ENCODE measurements at regions not wholly inside any gene's neighbourhood (a gene's known extent, or its start where the extent isn't known, plus 50 kb on each side); places are given as distances from the start of the nearest gene placed in this dataset.

- no peak for DNase-seq
Observed at GRCh38 chr18:34075963-34076860, 148.5 kb downstream of the NOL4 start.

DNA sequence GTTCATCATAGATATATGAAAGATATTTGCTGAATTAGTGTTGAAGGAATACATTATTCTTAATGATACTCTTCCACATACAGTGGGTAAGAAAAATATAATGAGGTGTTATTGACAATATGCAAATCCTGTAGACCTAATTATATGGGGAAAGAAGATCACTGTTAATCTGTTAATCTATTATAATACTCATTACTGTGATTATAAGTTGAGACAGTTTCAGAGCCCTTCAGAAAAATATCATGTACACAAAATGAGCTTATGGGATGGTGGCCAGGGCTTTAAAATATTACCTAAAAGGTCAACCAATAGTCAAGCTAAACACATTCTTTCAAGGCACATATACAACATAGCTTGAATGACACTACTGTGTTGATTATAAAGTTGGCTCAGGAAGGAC, 163.5 kb downstream of the NOL4 start:
- no peak for DNase-seq

GRCh38 chr18:34055227-34055626, 169.5 kb downstream of the NOL4 start:
- DNase-seq, result no peak

DNA sequence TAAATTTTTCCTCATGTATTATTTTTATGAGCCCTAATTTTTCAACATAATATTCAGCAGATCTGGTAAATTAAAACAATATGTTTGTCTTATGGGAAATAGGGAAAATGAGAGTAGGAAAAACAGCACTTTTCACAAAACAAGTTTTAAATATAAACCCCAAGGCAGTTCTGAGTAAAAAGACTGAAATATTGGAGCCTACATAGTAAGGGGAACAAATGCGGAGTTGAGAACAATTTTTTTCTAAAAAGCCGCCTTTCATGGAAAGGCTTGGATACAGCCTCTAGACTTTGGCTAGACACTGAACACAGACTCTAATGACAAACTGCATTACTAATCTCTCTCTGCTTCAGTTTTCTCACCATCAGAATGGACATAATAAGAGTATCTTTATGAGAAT, 174.1 kb downstream of the NOL4 start:
- no peak for DNase-seq

- DNase-seq, result no peak
Observed at GRCh38 chr18:34049511-34049910, 175.2 kb downstream of the NOL4 start.

DNA sequence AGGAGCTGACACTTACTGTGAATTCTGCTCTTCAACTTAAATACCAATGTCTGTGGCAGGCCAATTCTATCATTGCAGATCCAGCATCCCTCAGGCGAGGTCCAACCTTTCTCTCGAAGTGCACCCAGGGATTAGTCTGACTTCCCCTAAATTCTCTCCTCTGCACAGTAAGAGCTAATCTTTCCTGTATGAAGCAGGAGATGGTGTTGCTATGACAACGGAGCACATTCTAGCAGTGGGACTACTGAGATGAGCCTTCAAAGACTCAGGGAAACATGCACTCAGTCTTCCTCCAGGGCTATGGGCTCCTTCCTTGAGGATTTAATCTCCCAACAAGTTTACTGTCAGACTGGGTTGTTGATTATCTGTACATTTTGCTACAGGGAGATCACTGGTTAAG, 176.3 kb downstream of the NOL4 start:
- DNase-seq, result no peak

- DNase-seq, result no peak
Observed at GRCh38 chr18:34042423-34043146, 182.1 kb downstream of the NOL4 start.

DNA sequence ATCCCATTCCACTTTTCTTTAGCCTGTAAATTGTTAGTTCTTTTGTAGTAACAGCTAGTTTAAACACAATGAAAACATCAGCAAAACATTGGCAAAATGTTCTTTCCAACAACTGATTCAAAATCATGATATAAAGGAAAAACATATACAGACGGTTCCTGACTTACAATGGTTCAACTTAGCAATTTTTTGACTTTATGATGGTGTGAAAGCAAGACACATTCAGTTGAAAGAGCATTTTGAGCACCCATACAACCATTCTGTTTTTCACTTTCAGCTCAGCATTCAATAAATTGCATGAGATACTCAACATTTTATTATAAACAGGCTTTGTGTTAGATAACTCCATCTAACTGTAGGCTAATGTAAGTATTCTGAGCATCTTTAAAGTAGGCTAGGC, 185.1 kb downstream of the NOL4 start:
- DNase-seq, result no peak

DNA sequence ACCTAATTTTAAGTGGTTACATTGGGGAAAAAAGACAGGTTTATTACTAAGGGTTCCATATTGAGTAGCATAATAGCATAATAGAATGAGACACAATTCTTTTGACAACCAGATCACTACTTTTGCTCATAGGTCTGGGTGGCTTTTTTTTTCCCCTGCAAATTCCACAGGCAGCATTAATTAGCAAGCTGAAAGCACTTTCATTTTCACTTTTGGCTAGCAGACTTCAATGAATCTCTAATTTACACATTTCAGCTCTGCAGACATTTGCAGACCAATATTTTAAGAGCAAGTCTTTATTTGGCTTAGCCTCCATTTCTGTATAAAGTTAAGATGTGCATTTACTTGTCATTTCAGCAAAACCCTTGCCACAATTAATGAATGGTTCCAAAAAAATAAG, 185.5 kb downstream of the NOL4 start:
- no peak for DNase-seq

DNA sequence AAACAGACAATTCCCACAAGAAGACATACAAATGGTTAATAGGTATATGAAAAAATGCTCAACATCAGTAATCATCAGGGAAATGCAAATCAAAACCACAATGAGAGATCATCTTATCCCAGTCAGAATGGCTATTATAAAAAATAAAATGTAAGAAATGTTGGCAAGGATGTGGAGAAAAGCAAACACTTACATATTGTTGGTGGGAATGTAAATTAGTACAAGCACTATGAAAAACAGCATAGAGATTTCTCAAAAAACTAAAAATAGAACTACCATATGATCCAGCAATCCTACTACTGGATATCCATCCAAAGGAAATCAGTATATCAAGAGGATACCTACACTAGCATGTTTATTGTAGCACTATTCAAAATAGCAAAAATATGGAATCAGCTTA, 186.6 kb downstream of the NOL4 start:
- DNase-seq, result no peak

- DNase-seq, result no peak
Observed at GRCh38 chr18:34033968-34034367, 190.7 kb downstream of the NOL4 start.

DNA sequence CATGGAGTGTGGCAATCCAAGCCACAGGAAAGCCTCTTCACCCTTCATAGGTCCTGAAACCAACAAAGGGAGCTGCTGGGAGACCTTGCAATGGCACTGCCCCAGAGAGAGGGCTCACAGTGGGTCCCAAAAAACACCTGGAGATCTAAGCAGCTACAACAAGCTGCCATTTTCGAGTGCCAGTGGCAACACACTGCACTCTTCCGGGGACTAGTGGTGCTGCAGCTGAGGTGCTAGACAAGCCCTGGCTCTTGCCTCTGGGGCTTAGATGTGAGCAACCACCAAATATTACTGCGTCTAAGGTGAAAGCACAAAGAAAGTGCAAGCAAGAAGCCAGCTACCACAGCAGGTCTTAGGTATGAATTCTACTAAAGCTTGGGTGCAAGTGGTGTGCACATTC, 192.9 kb downstream of the NOL4 start:
- no peak for DNase-seq

DNA sequence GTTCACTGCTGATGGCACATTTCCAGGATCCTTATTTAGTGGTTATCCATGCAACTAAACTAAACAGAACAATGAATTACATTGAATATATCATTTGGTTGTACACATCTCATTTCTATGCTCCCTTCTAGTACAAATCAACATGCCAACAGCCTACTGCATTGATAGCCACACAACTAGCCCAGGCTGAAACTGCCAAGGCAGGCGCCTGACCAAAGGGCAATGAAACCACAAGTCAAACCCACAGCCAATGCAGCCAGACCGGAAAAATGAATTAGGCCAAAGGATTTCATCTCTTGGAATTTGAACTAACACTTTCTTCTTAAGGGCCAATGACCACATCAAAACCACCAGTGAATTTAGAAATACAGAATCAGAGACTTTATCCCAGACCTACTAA, 196.4 kb downstream of the NOL4 start:
- no peak for DNase-seq

GRCh38 chr18:34025191-34025801, 199.4 kb downstream of the NOL4 start:
- no peak for DNase-seq

DNA sequence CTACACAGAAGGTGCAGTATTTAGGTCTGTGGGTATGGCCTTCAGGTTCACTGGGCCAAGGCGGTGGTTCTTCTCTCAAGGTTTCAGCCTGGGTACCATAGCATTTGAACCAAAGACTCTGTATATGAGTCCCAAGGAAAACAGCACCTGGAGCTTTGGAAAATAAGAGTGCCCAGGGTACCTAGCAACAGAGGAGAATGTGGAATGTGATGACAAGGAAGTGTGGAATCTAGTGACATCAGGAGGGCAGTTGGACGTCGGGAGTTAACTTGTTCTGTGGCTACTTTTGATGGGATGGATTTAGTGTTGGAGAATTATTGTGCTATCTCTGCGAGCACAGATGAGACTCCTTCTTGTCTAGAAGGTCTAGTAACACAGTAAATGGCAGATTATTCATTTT, 201.2 kb downstream of the NOL4 start:
- DNase-seq, result no peak

GRCh38 chr18:34018336-34018735, 206.4 kb downstream of the NOL4 start:
- DNase-seq, result no peak

- DNase-seq, result no peak
Observed at GRCh38 chr18:34003687-34004086, 221.0 kb downstream of the NOL4 start.

GRCh38 chr18:34002130-34002529, 222.6 kb downstream of the NOL4 start:
- no peak for DNase-seq

- no peak for DNase-seq
Observed at GRCh38 chr18:34001376-34001775, 223.3 kb downstream of the NOL4 start.

DNA sequence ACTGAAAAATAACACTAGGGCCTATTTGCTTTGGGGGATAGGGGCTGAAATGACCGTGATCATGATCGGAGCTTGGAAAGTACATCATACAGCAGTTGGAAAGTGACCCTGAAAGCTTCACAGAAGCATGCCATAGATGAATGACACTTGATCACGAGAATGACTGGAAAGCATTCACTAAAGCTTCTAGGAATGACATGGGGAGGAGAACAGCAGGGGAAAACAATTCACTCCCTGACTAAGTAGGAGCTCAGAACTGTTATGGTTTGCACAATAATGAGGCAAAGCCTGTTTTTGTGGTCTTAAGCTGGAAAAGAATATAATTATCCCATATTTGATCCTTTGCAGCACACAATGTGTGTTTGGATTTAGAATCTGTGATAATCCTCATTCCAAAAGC, 237.5 kb downstream of the NOL4 start:
- DNase-seq, result no peak

- no peak for DNase-seq
Observed at GRCh38 chr18:33983126-33983525, 241.6 kb downstream of the NOL4 start.

GRCh38 chr18:33960417-33960816, 264.3 kb downstream of the NOL4 start:
- DNase-seq, result no peak

DNA sequence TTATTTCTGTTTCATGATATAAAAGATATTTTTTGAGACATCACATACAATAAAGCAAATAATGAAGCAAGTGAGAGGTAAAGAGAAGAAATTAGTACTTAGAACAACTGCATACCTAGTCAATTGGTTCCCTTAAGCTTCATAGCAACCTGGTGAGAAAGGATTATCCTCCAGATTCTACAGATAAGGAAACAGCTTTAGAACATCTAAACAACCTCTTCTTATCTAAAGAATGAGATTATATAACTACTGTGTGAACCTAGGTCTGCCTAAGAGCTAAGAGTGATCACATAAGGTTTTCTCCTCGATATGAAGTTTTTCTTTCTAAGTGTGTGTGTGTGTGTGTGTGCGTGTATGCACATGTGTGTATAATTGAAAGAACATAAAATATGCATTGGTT, 265.1 kb downstream of the NOL4 start:
- DNase-seq, result no peak

DNA sequence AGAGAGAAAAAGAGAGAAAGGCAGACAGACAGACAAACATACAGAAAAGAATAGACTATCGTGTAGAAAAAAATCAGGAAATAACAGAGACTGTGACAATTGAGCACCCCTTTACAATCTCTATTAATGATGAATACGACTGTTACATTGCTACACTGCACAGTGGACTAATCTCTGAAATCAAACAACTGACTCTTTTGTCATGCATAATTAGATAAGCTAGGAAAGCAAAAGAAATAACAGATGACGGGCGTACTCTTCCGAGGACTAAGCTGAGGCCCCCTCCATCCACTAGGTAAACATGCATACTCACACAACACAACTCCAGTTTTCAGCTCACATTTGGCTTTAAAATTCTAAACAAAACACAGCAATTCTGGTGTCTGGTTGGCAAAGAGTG, 267.0 kb downstream of the NOL4 start:
- DNase-seq, result no peak

Data from bone marrow (tissue), 2 donors.